Astrocyte (in vitro differentiated cells and primary cell): ENCODE measurements at regions not wholly inside any gene's neighbourhood (a gene's known extent, or its start where the extent isn't known, plus 50 kb on each side); places are given as distances from the start of the nearest gene placed in this dataset.
"Not testable (repeated sequence)": the region's sequence is repeated elsewhere in the genome, so short reads cannot be mapped to it uniquely, and the experiment has no call there.

Source experiments
- DNase-seq: peaks from one replicate; pipeline ENCODE4 v3.0.0-alpha.2; 2010; ENCODE audit warnings: low read depth
- FAIRE-seq: peaks from 2 replicates; lab custom pipeline; 2011; peaks lifted over from hg19 to GRCh38; lab: Jason Lieb, UNC
- H2AFZ ChIP-seq: 2 replicates; pipeline ENCODE4 v1.6.0; 2012; ENCODE audit warnings: low read depth, low read length, inconsistent platforms
- H3K27ac ChIP-seq: 2 replicates; pipeline ENCODE4 v1.5.1; 2011; ENCODE audit warnings: low read depth, low read length, inconsistent platforms
- H3K27me3 ChIP-seq: 2 replicates; pipeline ENCODE4 v1.6.0; 2011; ENCODE audit warnings: low read length, inconsistent platforms; ENCODE audit not compliant: insufficient read depth
- H3K36me3 ChIP-seq: 2 replicates; pipeline ENCODE4 v1.5.1; 2011; ENCODE audit warnings: low read length, inconsistent platforms; ENCODE audit not compliant: insufficient read depth
- H3K4me1 ChIP-seq: 2 replicates; pipeline ENCODE4 v1.5.1; 2011; ENCODE audit warnings: low read length, inconsistent platforms; ENCODE audit not compliant: insufficient read depth
- H3K4me2 ChIP-seq: 2 replicates; pipeline ENCODE4 v1.6.0; 2012; ENCODE audit warnings: low read length, inconsistent platforms
- H3K4me3 ChIP-seq: 2 replicates; pipeline ENCODE4 v1.5.1; 2011; ENCODE audit warnings: low read depth, mild to moderate bottlenecking, low read length, inconsistent platforms; ENCODE audit not compliant: insufficient read depth
- H3K79me2 ChIP-seq: 2 replicates; pipeline ENCODE4 v1.6.0; 2012; ENCODE audit warnings: mild to moderate bottlenecking, low read length, inconsistent platforms; ENCODE audit not compliant: insufficient read depth
- H3K9ac ChIP-seq: 2 replicates; pipeline ENCODE4 v1.6.0; 2012; ENCODE audit warnings: mild to moderate bottlenecking, low read length, inconsistent platforms
- H3K9me3 ChIP-seq: 2 replicates; pipeline ENCODE4 v1.5.1; 2012; ENCODE audit warnings: low read depth, mild to moderate bottlenecking, low read length, inconsistent platforms; ENCODE audit not compliant: insufficient read depth
- H4K20me1 ChIP-seq: 2 replicates; pipeline ENCODE4 v1.6.0; 2012; ENCODE audit warnings: low read length, inconsistent platforms; ENCODE audit not compliant: insufficient read depth
- H3K27ac Mint-ChIP-seq: one replicate; pipeline ENCODE4 v1.8.0; 2021; ENCODE audit warnings: mild to moderate bottlenecking, mixed read lengths; ENCODE audit not compliant: unreplicated experiment
- H3K27me3 Mint-ChIP-seq: one replicate; pipeline ENCODE4 v1.8.0; 2021; ENCODE audit warnings: low read depth, mixed read lengths; ENCODE audit not compliant: unreplicated experiment
- H3K36me3 Mint-ChIP-seq: one replicate; pipeline ENCODE4 v1.8.0; 2021; ENCODE audit warnings: low read depth, mixed read lengths; ENCODE audit not compliant: unreplicated experiment
- H3K4me1 Mint-ChIP-seq: one replicate; pipeline ENCODE4 v1.8.0; 2021; ENCODE audit warnings: low read depth, mixed read lengths; ENCODE audit not compliant: unreplicated experiment
- H3K4me3 Mint-ChIP-seq: one replicate; pipeline ENCODE4 v1.8.0; 2021; ENCODE audit warnings: mild to moderate bottlenecking, moderate library complexity, mixed read lengths; ENCODE audit not compliant: unreplicated experiment
- H3K9me3 Mint-ChIP-seq: one replicate; pipeline ENCODE4 v1.8.0; 2021; ENCODE audit warnings: mild to moderate bottlenecking, mixed read lengths; ENCODE audit not compliant: unreplicated experiment

- not testable (repeated sequence) for FAIRE-seq, DNase-seq
Measured at GRCh38 chr16:29211456-29211855, 195.1 kb downstream of the NPIPB11 start.

GRCh38 chr16:29210299-29211150 is 196.0 kb downstream of the NPIPB11 start:
- H3K9ac ChIP-seq, H4K20me1 ChIP-seq, H3K9me3 ChIP-seq, H3K4me3 ChIP-seq, DNase-seq, H3K4me1 ChIP-seq, H3K4me2 ChIP-seq, H3K36me3 Mint-ChIP-seq, H3K79me2 ChIP-seq, FAIRE-seq, H3K4me1 Mint-ChIP-seq, H3K27me3 Mint-ChIP-seq, H3K4me3 Mint-ChIP-seq, H3K27ac ChIP-seq, H3K36me3 ChIP-seq, H2AFZ ChIP-seq, H3K27ac Mint-ChIP-seq, H3K27me3 ChIP-seq: not testable (repeated sequence)
- H3K9me3 Mint-ChIP-seq = peaks cover 11% of the 10 kb centered on the region

More at GRCh38 chr16:29211456-29211855, 195.1 kb downstream of the NPIPB11 start:
- not testable (repeated sequence) for H4K20me1 ChIP-seq, H3K4me1 Mint-ChIP-seq, H3K36me3 Mint-ChIP-seq, H3K4me2 ChIP-seq, H3K79me2 ChIP-seq, H3K27ac Mint-ChIP-seq, H3K4me3 Mint-ChIP-seq, H3K27ac ChIP-seq, H2AFZ ChIP-seq, H3K9me3 ChIP-seq, H3K36me3 ChIP-seq, H3K9me3 Mint-ChIP-seq, H3K27me3 Mint-ChIP-seq, H3K4me1 ChIP-seq, H3K4me3 ChIP-seq, H3K27me3 ChIP-seq, H3K9ac ChIP-seq

- not testable (repeated sequence) for H3K27ac Mint-ChIP-seq, H3K4me1 Mint-ChIP-seq, H3K4me2 ChIP-seq, H3K36me3 ChIP-seq, H4K20me1 ChIP-seq, H3K9me3 ChIP-seq, H3K9ac ChIP-seq, DNase-seq, H3K79me2 ChIP-seq, H3K4me3 Mint-ChIP-seq, H3K27ac ChIP-seq, H3K4me1 ChIP-seq, FAIRE-seq, H3K27me3 ChIP-seq, H3K4me3 ChIP-seq, H3K36me3 Mint-ChIP-seq, H2AFZ ChIP-seq
- H3K9me3 Mint-ChIP-seq = peaks cover 13% of the 10 kb centered on the region
- peaks cover 14% of the 10 kb centered on the region for H3K27me3 Mint-ChIP-seq
Measured at GRCh38 chr16:29206120-29206519, 200.4 kb downstream of the NPIPB11 start.

GRCh38 chr16:29205151-29205550 is 201.4 kb downstream of the NPIPB11 start:
- FAIRE-seq, H3K4me3 Mint-ChIP-seq, H3K9me3 ChIP-seq, H3K27ac Mint-ChIP-seq, H3K4me1 ChIP-seq, H3K4me1 Mint-ChIP-seq, H3K36me3 Mint-ChIP-seq, H3K4me2 ChIP-seq, H3K27ac ChIP-seq, H3K27me3 ChIP-seq, H3K4me3 ChIP-seq, H3K36me3 ChIP-seq, H3K79me2 ChIP-seq, H4K20me1 ChIP-seq, H3K9ac ChIP-seq, DNase-seq, H2AFZ ChIP-seq: not testable (repeated sequence)
- H3K9me3 Mint-ChIP-seq = peaks cover 13% of the 10 kb centered on the region
- peaks cover 12% of the 10 kb centered on the region for H3K27me3 Mint-ChIP-seq
